ENCODE measurements at regions not wholly inside any gene's neighbourhood (a gene's known extent, or its start where the extent isn't known, plus 50 kb on each side); places are given as distances from the start of the nearest gene placed in this dataset.

- Histone ChIP-seq H3K27me3 (ENCODE audit: control insufficient read depth in 3 of 3, insufficient read depth in 3 of 3, low read depth in 1 of 3, low read length in 3 of 3) (no peaks in the 10 kb centered on the region), H3K27ac (replicated peaks; ENCODE audit: low read length) (no peak overlapping the region)
- DNase-seq (ENCODE audit: low spot score), result no peak
Measured at GRCh38 chr16:63945806-63946205, 1176.1 kb downstream of the CDH11 start.

GRCh38 chr16:63943566-63943965 lies 1178.3 kb downstream of the CDH11 start:
- Histone ChIP-seq H4K91ac (ENCODE audit: low read depth, low read length, poor library complexity) (no peak overlapping the region), H2BK5ac (ENCODE audit: low read length) (no peak overlapping the region), H3K27ac (replicated peaks; ENCODE audit: low read length) (no peak overlapping the region), H3K4me3 (ENCODE audit: low read length in 2 of 2) (no peak overlapping the region), H2AK5ac (ENCODE audit: low read depth, low read length) (no peak overlapping the region), H2AFZ (ENCODE audit: low read length) (no peak overlapping the region), H2BK120ac (ENCODE audit: low read depth, low read length) (no peak overlapping the region), H3K18ac (ENCODE audit: low read length) (no peak overlapping the region), H3K14ac (ENCODE audit: low read length) (no peak overlapping the region), H3K4me2 (ENCODE audit: insufficient read depth, low read length, poor library complexity, severe bottlenecking) (no peak overlapping the region), H3K36me3 (replicated peaks in 1 of 2; ENCODE audit: control insufficient read depth in 2 of 2, insufficient read depth in 2 of 2, low read length in 2 of 2) (no peaks in the 10 kb centered on the region), H3K9me3 (replicated peaks in 1 of 2; ENCODE audit: control insufficient read depth in 2 of 2, insufficient read depth in 1 of 2, low read depth in 1 of 2, low read length in 2 of 2) (no peaks in the 10 kb centered on the region), H4K8ac (ENCODE audit: low read depth, low read length) (no peak overlapping the region), H3K9ac (ENCODE audit: low read depth, low read length, poor library complexity) (no peak overlapping the region), H3K4me1 (ENCODE audit: control insufficient read depth in 2 of 2, insufficient read depth in 1 of 2, low read depth in 1 of 2, low read length in 2 of 2) (no peaks in the 10 kb centered on the region), H3K23ac (ENCODE audit: low read depth, low read length, poor library complexity) (no peak overlapping the region), H2BK15ac (ENCODE audit: low read length) (no peak overlapping the region), H3K4ac (ENCODE audit: low read length) (no peak overlapping the region), H3K27me3 (ENCODE audit: control insufficient read depth in 3 of 3, insufficient read depth in 3 of 3, low read depth in 1 of 3, low read length in 3 of 3) (no peaks in the 10 kb centered on the region), H2BK12ac (ENCODE audit: low read length) (no peak overlapping the region), H3K79me1 (ENCODE audit: low read depth, low read length) (no peaks in the 10 kb centered on the region)
- no CpG with 5 or more reads among the region's 6 CpGs for WGBS, 2 donors (ENCODE audit: extremely low coverage in 2 of 2, insufficient read length in 2 of 2, insufficient replicate concordance in 1 of 2)
- no peak for DNase-seq (ENCODE audit: low spot score)

More at GRCh38 chr16:63945806-63946205, 1176.1 kb downstream of the CDH11 start:
- Histone ChIP-seq H3K18ac (ENCODE audit: low read length) (no peak overlapping the region), H4K91ac (ENCODE audit: low read depth, low read length, poor library complexity) (no peak overlapping the region), H2BK120ac (ENCODE audit: low read depth, low read length) (no peak overlapping the region), H3K23ac (ENCODE audit: low read depth, low read length, poor library complexity) (no peak overlapping the region), H2AFZ (ENCODE audit: low read length) (no peak overlapping the region), H3K4me3 (ENCODE audit: low read length in 2 of 2) (no peak overlapping the region), H2AK5ac (ENCODE audit: low read depth, low read length) (no peak overlapping the region), H4K8ac (ENCODE audit: low read depth, low read length) (no peak overlapping the region), H3K4me1 (ENCODE audit: control insufficient read depth in 2 of 2, insufficient read depth in 1 of 2, low read depth in 1 of 2, low read length in 2 of 2) (no peaks in the 10 kb centered on the region), H3K4me2 (ENCODE audit: insufficient read depth, low read length, poor library complexity, severe bottlenecking) (no peak overlapping the region), H2BK12ac (ENCODE audit: low read length) (no peak overlapping the region), H2BK5ac (ENCODE audit: low read length) (no peak overlapping the region), H3K9ac (ENCODE audit: low read depth, low read length, poor library complexity) (no peak overlapping the region), H3K79me1 (ENCODE audit: low read depth, low read length) (no peaks in the 10 kb centered on the region), H3K4ac (ENCODE audit: low read length) (no peak overlapping the region), H2BK15ac (ENCODE audit: low read length) (no peak overlapping the region), H3K9me3 (replicated peaks in 1 of 2; ENCODE audit: control insufficient read depth in 2 of 2, insufficient read depth in 1 of 2, low read depth in 1 of 2, low read length in 2 of 2) (no peaks in the 10 kb centered on the region), H3K36me3 (replicated peaks in 1 of 2; ENCODE audit: control insufficient read depth in 2 of 2, insufficient read depth in 2 of 2, low read length in 2 of 2) (no peaks in the 10 kb centered on the region), H3K14ac (ENCODE audit: low read length) (no peak overlapping the region)
- no CpG with 5 or more reads among the region's 1 CpG for WGBS, 2 donors (ENCODE audit: extremely low coverage in 2 of 2, insufficient read length in 2 of 2, insufficient replicate concordance in 1 of 2)

- Histone ChIP-seq H3K36me3 (replicated peaks in 1 of 2; ENCODE audit: control insufficient read depth in 2 of 2, insufficient read depth in 2 of 2, low read length in 2 of 2) (no peaks in the 10 kb centered on the region), H3K9me3 (replicated peaks in 1 of 2; ENCODE audit: control insufficient read depth in 2 of 2, insufficient read depth in 1 of 2, low read depth in 1 of 2, low read length in 2 of 2) (no peaks in the 10 kb centered on the region), H2BK12ac (ENCODE audit: low read length) (no peak overlapping the region), H3K4me3 (ENCODE audit: low read length in 2 of 2) (no peak overlapping the region), H3K18ac (ENCODE audit: low read length) (no peak overlapping the region), H2BK120ac (ENCODE audit: low read depth, low read length) (no peak overlapping the region), H4K91ac (ENCODE audit: low read depth, low read length, poor library complexity) (no peak overlapping the region), H3K14ac (ENCODE audit: low read length) (no peak overlapping the region), H3K9ac (ENCODE audit: low read depth, low read length, poor library complexity) (no peak overlapping the region), H2AK5ac (ENCODE audit: low read depth, low read length) (no peak overlapping the region), H4K8ac (ENCODE audit: low read depth, low read length) (no peak overlapping the region), H3K23ac (ENCODE audit: low read depth, low read length, poor library complexity) (no peak overlapping the region), H2AFZ (ENCODE audit: low read length) (no peak overlapping the region), H2BK15ac (ENCODE audit: low read length) (no peak overlapping the region), H3K27ac (replicated peaks; ENCODE audit: low read length) (no peak overlapping the region), H3K79me1 (ENCODE audit: low read depth, low read length) (no peaks in the 10 kb centered on the region), H3K4me1 (ENCODE audit: control insufficient read depth in 2 of 2, insufficient read depth in 1 of 2, low read depth in 1 of 2, low read length in 2 of 2) (no peaks in the 10 kb centered on the region), H3K4me2 (ENCODE audit: insufficient read depth, low read length, poor library complexity, severe bottlenecking) (no peak overlapping the region), H3K27me3 (ENCODE audit: control insufficient read depth in 3 of 3, insufficient read depth in 3 of 3, low read depth in 1 of 3, low read length in 3 of 3) (no peaks in the 10 kb centered on the region), H3K4ac (ENCODE audit: low read length) (no peak overlapping the region), H2BK5ac (ENCODE audit: low read length) (no peak overlapping the region)
- WGBS, 2 donors (ENCODE audit: extremely low coverage in 2 of 2, insufficient read length in 2 of 2, insufficient replicate concordance in 1 of 2), result no CpG with 5 or more reads among the region's 4 CpGs
- DNase-seq (ENCODE audit: low spot score), result no peak
Measured at GRCh38 chr16:63938661-63939060, 1183.2 kb downstream of the CDH11 start.

GRCh38 chr16:63933841-63934240 lies 1188.0 kb downstream of the CDH11 start:
- Histone ChIP-seq H3K4ac (ENCODE audit: low read length) (no peak overlapping the region), H3K27me3 (ENCODE audit: control insufficient read depth in 3 of 3, insufficient read depth in 3 of 3, low read depth in 1 of 3, low read length in 3 of 3) (no peaks in the 10 kb centered on the region), H3K4me3 (ENCODE audit: low read length in 2 of 2) (no peak overlapping the region), H3K14ac (ENCODE audit: low read length) (no peak overlapping the region), H3K9ac (ENCODE audit: low read depth, low read length, poor library complexity) (no peak overlapping the region), H2BK120ac (ENCODE audit: low read depth, low read length) (no peak overlapping the region), H2AK5ac (ENCODE audit: low read depth, low read length) (no peak overlapping the region), H4K8ac (ENCODE audit: low read depth, low read length) (no peak overlapping the region), H3K18ac (ENCODE audit: low read length) (no peak overlapping the region), H3K79me1 (ENCODE audit: low read depth, low read length) (no peaks in the 10 kb centered on the region), H4K91ac (ENCODE audit: low read depth, low read length, poor library complexity) (no peak overlapping the region), H3K27ac (replicated peaks; ENCODE audit: low read length) (no peak overlapping the region), H3K36me3 (replicated peaks in 1 of 2; ENCODE audit: control insufficient read depth in 2 of 2, insufficient read depth in 2 of 2, low read length in 2 of 2) (no peaks in the 10 kb centered on the region), H3K23ac (ENCODE audit: low read depth, low read length, poor library complexity) (no peak overlapping the region), H2BK12ac (ENCODE audit: low read length) (no peak overlapping the region), H2BK15ac (ENCODE audit: low read length) (no peak overlapping the region), H2AFZ (ENCODE audit: low read length) (no peak overlapping the region), H3K9me3 (replicated peaks in 1 of 2; ENCODE audit: control insufficient read depth in 2 of 2, insufficient read depth in 1 of 2, low read depth in 1 of 2, low read length in 2 of 2) (no peaks in the 10 kb centered on the region), H3K4me1 (ENCODE audit: control insufficient read depth in 2 of 2, insufficient read depth in 1 of 2, low read depth in 1 of 2, low read length in 2 of 2) (no peaks in the 10 kb centered on the region), H2BK5ac (ENCODE audit: low read length) (no peak overlapping the region), H3K4me2 (ENCODE audit: insufficient read depth, low read length, poor library complexity, severe bottlenecking) (no peak overlapping the region)
- no peak for DNase-seq (ENCODE audit: low spot score)
- no CpG with 5 or more reads among the region's 3 CpGs for WGBS, 2 donors (ENCODE audit: extremely low coverage in 2 of 2, insufficient read length in 2 of 2, insufficient replicate concordance in 1 of 2)
